NCI-H526 (cell line): ENCODE measurements at regions not wholly inside any gene's neighbourhood (a gene's known extent, or its start where the extent isn't known, plus 50 kb on each side); places are given as distances from the start of the nearest gene placed in this dataset.

Source experiments
- DNase-seq, 2 experiments: peaks; one replicate each; lab custom pipeline; 2025; lab: John Stamatoyannopoulos, UW

DNA sequence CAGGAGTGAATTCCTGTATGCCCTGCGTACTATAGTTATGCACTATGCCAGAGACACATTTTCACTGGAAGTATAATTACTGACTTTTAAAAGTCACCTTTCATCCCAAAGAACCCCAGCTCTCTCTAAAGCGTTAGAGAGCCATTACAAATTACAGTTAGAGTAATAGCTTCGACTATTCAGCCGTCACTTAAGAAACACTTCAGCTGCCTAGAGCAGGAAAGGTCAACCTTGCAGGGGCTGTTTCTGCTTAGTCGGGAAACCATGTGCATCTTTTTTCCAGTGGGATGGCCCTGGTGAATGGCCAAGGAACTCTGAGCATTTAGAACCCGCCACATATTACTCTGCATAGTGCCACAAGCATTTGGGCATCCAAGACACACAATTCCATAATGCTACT, 235.9 kb downstream of the ARRDC4 start:
- DNase-seq = no peak

DNA sequence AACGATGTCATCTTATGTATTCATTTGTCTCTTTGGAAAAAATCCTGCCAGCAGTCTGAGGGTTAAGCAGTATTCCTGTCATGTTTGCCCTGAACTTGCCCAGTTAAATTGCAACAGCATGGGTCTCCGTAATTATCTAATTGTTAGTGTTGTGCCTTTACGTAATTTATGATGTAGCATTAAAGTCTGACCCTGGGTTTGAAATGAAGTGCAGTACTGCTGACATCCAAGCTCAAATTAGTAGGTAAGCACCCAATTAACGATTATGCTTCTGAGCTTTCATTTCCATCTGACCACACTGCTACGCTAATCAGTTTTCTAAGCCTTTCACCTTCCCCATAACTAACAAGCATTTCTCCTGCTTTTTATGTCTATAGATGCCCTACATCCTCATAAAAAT, 241.8 kb downstream of the ARRDC4 start:
- no peak for DNase-seq

DNA sequence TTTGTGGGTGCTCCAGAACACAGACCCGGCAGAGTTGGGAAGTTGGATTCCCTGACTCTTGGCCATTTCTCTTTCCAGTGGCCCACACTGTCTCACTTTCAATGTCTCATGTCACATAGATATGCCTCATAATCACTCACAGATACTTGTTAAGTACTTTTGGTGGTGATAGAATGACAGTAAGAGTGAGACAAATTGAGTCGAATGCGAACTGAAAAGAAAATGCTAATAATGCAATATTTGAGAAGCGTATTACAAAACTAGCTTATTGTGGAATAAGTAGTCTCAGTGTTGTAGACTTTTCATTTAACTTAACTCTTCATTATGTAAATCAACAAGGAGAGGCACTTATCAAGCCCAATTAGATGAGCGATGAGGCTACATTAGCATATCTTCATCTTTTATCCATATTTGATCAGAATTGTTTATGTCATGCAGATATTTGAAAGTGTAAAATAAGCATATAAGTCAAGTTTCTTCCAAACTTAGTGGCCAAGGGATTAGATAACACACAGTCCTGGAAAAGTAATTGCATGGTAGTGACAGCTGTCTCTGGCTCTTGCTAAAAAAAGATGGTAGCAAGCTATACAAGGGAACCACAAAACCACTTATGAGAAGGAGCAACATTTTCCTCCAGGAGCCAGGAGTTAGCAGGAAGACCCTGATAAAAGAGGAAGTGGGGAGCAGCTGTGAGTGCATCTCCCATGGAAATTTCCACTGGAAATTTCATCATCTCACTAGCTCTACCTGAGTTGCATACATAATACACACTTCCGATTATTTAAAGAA, 243.6 kb downstream of the ARRDC4 start:
- no peak for DNase-seq

DNA sequence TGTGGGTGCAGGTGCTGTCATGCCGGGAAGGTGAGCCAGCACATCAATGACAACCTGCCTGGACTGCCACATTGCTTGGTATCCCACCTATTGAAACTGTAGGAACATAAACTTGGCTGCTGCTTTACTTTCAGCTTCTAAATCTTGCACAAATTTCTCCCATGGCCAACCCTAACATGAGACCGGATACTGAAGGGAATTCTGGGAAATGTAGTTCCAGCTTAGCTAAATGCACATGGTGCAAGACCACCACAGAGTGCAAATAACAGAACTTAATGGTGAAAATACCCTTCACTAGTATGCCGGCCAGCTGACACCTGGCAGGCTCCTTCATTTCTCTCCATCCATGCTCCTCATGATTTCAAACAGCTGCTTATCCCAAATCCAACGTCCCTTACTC, 247.4 kb downstream of the ARRDC4 start:
- DNase-seq = no peak

DNA sequence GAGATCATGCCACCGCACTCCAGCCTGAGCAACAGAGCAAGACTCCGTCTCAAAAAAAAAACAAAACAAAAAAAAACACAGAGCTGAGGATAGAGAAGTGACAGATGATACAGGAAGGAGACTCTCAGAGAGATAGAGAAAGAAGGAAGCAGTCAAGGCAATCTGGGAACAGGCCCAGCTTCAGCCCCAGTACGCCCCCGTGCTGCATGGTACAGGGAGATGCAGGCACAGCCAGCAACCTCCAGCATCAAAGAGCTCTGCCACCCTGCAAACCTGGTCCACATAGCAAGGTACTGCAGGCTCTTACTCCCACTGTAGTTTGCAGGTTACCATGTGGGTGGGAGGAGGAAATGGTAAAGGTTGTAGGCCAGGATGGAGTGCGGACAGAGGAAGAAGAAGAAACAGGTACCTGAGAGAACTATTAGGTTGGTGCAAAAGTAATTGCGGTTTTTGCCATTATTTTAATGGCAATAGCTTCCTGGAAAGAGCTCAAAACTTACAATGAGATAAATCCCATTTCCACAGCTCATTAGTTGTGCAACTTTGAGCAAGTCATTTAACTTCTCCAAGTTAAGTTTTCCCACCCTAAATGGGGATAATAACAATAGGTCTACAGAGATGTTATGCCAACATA, 253.0 kb downstream of the ARRDC4 start:
- no peak for DNase-seq

DNA sequence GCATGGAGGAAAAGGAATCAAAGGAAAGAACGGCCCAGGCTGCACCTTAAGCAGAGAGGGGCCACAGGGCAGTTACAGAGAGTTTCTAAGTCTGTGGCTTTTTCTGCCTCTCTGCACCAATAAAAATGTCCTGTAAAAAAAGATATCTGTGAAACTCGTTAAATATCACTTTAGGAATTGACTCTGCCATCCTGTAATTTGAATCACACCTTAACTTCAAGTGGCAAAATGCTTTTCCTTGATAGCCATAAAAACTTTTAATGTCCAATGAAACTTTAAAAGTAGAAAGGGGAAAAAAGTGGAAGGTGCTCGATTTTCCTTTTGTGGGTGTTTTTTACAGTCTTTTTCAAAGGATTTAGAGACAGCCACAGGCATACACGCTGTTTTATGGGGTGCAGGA, 255.7 kb downstream of the ARRDC4 start:
- DNase-seq = no peak

DNA sequence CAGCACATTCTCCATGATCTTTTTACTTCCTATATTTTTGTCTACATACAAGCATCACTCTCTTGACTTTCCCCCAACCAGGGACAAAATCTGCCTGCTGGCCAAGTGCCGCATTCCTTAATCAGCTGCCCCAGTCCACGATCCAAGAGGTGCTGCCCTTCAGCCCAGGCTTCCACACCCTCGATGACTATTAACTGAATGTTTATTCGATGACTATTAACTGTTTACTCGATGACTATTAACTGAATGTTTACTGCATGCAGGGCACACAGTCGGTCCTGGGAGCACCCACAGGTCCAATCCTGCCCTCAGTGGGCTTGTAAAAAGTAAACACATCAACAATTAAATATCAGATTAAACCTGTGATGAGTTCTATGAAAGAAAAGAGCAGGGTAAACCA, 256.9 kb downstream of the ARRDC4 start:
- no peak for DNase-seq

DNA sequence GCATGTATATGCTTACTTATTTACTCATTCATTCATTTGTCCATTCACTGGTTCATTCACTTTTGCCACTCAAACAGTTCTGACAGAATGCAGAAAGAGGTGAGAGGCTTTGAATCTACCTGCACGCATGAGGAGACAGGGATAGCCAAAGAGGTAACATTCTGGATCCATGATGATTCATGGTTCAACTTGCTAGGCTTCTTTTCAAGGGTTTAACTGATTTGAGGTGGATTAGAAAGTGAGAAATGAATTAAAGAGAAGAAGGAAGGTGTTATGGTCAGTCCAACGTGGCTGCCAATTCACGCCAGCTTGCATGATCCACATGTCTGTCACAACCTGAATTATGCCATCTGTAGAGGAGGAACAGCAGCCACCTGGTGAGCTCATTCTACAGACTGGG, 260.6 kb downstream of the ARRDC4 start:
- DNase-seq = no peak

DNA sequence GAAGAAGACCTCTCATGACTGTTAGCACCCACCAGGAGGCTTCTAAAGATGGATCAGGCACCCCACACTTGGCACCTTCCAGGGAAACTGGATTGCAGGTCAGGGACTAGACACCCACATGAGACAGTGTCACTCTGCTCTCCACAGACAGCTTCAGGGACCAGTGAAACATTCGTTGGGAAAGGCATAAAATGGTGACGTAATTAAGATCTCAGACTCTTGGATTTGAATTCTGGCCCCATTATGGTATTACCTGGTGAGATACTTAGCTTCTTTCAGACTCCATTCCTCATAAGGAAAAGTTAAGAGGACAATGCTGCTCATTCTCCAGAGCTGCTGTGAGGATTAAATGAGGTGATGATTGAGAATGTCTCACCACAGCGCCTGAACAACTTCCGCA, 261.1 kb downstream of the ARRDC4 start:
- DNase-seq = no peak

DNA sequence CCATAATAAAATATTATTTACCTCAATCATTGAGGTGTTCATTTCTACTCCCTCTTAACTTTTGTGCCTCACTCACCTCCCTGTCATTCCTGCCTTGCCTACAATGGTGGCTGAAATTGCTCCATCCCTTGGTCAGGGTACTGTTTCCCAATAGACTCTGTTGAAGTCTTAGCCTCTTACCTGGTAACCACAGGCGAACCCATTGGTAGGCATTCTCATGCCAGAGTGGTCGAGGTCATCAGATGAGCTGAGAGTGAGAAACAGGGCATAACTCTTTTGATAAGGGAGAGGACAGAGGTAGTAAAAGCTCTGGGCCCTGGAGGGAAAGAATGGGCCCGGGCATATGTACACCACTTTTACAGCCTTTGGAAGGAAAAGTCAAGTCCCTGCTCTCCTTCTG, 265.6 kb downstream of the ARRDC4 start:
- no peak for DNase-seq

DNA sequence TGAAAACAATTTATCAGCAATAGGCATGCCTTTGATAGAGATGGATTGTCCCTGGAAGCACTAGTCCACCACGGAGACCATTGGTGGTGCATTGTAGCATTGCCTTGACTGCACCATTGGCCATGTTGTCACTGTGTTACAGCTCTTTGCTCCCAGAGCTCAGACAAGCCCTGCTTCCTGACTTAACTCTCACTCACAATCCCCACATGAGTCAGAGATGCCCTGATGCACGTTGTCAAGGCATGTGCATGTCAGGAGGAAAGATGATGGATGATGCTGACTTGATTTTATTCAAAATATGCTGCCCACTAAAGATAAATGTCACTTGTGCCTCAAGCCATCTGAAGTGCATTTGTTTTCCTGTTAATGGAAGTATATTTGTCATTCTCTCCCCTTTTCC, 266.1 kb downstream of the ARRDC4 start:
- DNase-seq = no peak

DNA sequence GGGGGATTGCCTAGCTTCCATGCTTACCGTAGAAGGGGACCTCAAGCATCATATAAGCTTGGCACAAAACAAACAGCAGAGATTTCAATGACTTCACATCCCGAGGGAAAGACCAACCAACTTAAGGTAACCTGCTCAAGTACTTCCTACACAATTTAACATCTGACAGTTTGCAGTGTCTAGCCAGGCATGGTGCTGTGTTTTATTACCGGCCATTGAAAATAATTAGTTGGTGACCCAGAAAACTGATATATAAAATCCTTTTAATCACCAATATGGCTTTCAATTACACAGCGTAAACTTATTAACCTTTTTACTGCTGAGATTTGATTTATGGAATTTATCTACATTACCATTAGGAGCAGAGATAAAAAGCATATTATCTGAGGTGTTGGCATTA, 268.3 kb downstream of the ARRDC4 start:
- DNase-seq = no peak

DNA sequence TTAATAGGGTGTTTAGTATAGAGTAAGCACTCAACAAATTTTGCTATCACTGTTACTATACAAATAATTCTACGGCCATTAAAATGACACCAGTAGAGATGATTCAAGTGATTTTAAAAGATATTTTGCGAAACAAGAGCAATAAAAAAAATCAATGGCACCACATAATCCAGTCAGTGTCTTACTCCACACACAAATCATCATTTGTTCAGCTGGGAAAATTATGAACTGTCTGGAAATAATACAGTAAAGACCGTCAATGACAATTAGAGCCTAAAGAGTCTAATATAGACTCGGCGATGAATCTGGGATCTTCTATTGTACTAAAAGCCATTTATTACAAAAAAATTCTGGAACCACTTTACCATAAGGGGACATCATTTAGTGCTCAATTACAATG, 270.5 kb downstream of the ARRDC4 start:
- no peak for DNase-seq

DNA sequence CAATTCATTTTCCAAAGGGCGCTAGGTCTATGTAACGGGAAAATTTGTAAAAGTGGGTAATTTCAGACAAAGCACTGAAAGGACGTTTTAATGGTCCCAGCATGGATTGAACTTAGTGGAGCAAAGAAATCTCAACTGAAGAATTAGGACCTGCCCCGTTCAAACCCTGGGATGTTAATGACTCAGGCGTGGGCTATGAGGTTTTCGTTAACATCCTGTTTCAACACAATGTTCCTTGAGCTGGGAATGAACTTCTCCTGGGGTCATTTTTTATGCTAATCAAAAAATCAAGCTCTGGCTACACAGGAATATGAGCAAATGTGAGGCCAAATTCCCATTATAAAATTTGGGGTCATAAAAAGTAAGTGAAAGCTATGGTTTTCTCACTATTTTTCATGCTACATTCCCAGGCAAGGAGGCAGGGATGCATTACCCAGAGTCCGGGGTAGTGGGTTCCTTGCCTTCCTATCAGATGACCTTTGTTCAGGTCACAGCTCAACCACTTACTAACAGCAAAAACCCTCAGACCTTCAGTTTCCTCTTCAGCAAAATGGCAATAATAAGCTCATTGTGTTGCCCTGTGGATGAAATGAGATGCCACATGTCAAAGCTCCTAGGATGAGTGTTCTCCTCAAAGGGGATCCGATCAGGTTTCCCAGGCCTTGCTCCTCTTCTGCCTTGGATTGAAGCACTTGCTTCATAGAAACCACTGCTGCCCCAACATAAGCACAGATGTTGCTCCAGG, 271.4 kb downstream of the ARRDC4 start:
- no peak for DNase-seq

DNA sequence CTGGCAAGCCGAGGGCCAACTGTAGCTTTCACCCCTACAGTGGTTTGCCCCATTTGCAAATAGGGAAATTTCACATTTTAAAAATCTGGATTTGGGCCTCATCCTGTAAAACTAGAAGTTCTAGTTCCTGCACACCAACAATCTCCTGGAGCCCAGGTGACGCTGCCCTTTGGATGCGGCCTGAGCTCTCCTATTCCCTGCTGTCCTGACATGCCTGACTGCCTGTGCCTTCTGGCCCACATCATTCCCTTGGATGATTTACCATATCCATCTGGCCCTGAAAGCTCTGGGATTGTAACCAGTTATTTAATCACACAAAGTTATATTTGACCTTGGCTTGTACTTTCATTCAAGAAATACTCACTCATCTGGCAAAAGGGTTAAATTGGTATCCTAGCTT, 272.3 kb downstream of the ARRDC4 start:
- DNase-seq = peak in 1 of 2 experiments; percentile 34

DNA sequence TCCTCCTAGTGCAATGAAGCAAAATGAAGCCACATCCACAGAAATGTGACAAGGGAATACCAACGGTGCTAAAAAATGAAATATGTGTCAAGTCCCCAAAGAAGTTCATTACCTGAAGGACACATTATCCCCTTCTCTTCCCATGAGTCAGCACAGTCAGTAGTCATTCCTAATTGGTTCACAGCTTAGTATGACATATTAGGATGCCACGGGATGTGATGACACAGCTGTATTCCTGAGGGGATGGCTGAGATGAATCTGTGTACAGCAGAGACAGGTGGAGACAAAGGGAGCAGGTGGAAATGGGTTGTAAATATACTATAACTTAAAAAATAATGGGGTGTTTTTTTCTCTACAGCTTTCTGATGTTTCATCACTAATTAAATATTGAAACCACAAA, 273.4 kb downstream of the ARRDC4 start:
- no peak for DNase-seq

DNA sequence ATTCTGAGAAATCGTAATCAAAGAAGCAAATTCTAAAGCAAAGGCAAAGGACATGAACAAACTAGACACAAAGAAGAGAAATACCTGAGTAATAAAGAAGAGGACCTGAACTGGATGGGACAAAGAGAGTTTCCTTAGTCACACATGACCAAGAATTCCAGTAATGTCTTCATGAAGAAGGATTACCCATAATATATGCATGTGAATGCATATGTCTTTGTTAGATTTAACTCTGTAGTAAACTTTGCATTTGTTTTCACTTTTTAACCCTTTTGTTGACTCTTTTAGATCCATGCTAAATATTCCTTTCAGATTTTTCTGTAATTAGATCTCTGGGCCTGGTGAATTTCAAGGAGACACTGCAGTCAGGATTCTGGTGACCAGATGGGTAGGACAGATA, 279.8 kb downstream of the ARRDC4 start:
- no peak for DNase-seq

DNA sequence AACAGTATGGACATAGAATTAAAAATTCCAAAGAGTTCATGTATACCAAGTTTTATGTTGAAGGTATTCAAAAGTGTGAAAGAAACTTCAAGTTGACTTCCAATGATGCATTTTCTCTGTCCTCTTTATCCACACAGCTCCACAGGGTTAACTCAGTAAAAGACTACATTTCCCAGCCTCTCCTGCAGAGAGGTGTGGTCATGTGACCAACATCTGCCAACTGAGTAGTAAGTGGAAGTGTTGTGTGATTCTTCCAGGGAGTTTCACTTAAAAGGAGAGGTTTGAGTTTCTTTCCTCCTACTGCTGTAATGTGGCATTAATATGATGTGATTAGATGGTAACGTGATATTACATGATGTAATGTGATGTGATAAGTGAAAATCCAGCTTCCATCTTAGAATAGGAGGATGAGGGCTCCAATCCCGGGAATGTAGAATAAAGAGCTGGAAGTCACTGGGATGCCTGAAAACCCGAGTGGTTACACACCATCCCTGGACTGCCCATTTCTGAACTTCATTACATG, 280.6 kb downstream of the ARRDC4 start:
- peak in 1 of 2 experiments; percentile 2 for DNase-seq

DNA sequence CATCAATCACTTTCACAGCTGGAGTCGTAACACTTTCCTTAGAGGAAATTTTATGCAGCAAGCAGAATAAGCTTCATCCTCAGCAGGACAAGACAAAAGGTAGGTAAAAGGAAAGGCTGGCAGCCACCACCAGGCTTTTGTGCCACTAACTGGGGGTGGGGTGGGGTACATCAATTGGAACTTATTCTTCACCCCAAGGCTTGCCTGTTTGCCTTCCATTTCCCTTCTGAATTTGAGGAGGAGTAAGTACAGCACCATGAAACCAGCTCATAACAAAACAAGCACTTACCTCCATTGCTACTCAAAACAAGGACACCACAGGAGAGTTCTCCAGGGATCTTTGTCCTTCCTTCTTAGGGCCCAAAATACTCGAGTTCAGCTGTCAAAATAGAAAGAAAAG, 296.8 kb downstream of the ARRDC4 start:
- DNase-seq = no peak

DNA sequence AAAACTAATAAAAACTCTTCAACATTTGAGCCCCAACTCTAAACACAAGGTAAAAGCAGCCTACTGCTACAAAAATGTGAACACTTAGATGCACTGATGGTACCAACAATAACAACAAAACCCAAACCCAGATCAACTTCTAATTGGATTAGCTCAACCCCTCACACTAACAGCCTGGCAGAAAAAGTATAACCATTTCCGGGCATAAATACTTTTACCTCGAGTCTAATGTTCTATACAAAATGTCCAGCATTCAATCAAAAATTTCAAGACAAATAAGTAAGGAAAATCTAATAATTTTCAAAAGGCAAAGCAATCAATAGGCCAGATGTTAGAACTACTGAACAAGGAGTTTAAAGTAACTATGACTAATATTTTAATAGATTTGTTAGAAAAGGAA, 303.3 kb downstream of the ARRDC4 start:
- DNase-seq = no peak

DNA sequence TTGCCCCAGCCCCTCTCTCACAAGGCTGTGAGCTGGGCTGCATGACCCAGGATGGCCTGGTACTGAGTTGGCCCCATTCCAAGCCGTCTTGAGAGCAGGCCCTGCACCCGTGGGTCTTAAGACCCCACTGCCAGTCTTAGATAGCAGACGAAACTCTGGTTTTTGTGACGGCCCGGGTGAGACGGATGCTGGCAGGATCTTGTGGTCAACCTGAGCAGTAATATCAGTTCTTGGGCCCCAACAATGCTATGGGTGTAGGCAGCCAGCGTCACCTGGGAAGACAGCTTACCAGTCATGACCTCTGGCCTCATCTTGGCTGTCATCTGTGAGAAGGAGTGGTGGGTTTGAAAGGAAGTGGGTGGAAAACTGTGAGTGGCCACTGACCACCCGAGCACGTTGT, 305.8 kb downstream of the ARRDC4 start:
- DNase-seq = no peak

DNA sequence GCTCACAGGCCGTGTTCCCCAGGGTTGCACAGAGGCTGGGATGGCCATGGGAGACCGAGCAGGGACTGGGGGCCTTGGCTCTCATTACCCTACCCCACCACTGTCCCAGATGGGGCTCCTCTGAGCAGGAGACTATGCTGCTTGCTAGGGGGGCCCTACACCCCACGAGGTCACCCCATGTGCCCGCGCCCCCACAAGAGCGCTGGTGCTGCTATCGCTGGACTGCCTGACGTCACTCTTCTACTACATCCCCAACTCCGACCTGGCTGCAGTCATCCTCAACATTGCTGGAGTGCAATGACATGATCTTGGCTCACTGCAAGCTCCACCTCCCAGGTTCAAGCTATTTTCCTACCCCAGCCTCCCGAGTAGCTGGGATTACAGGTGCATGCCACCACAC, 307.7 kb downstream of the ARRDC4 start:
- DNase-seq = no peak

DNA sequence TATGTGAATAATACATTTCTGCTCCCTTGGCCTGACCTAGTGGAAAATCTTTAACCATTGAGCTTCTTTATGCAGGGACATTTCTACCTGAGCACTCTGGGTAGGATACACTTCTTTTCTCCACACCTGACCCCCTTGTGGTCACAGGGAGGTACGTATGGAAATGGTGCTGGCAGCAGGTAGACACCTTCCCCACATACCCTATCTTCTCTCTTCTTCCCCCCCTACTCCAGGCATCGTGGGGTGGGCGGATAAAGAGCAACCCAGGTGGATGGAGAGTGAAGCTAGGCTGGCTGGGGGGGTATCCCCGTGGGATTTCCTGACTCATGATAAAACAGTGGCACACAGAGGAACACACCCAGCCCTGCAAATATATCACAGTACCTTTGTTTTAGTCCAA, 312.1 kb downstream of the ARRDC4 start:
- peak in 1 of 2 experiments; percentile 24 for DNase-seq
